DND-41 (cell line): ENCODE measurements at regions not wholly inside any gene's neighbourhood (a gene's known extent, or its start where the extent isn't known, plus 50 kb on each side); places are given as distances from the start of the nearest gene placed in this dataset.

Experiments
- ATAC-seq: fragments of 200-7000 bp; cut with Tn5 transposase; 3 replicates; pipeline ENCODE4 v1.9.1; 2021; ENCODE audit warnings: low read depth; ENCODE audit not compliant: insufficient read depth
- DNase-seq: peaks from one replicate; pipeline ENCODE4 v3.0.0-alpha.2; 2020
- H2AFZ ChIP-seq: 2 replicates; pipeline ENCODE4 v1.6.0; 2012; ENCODE audit warnings: low read depth, low read length
- H3K27ac ChIP-seq: 2 replicates; pipeline ENCODE4 v1.5.1; 2012; ENCODE audit warnings: low read length, inconsistent platforms
- H3K27me3 ChIP-seq: fragments of 200-600 bp; sonication (generic); 2 replicates; pipeline ENCODE4 v1.6.0; 2012; ENCODE audit warnings: low read length, mild to moderate bottlenecking, inconsistent platforms; ENCODE audit not compliant: insufficient read depth, poor library complexity
- H3K36me3 ChIP-seq: 2 replicates; pipeline ENCODE4 v1.5.1; 2012; ENCODE audit warnings: low read length, inconsistent platforms; ENCODE audit not compliant: insufficient read depth
- H3K4me1 ChIP-seq: 2 replicates; pipeline ENCODE4 v1.5.1; 2012; ENCODE audit warnings: mild to moderate bottlenecking, low read length; ENCODE audit not compliant: insufficient read depth
- H3K4me2 ChIP-seq: 2 replicates; pipeline ENCODE4 v1.6.0; 2012; ENCODE audit warnings: mild to moderate bottlenecking, moderate library complexity, low read length, inconsistent platforms; ENCODE audit not compliant: insufficient read depth
- H3K4me3 ChIP-seq, 2 experiments: fragments of 200-600 bp in 1 of 2; shearing (Covaris generic) in 1 of 2; 2 replicates each; pipeline ENCODE4 v1.5.1; 2012 to 2016; ENCODE audit warnings: inconsistent platforms in 2 of 2, low read length in 2 of 2, mild to moderate bottlenecking in 2 of 2, low read depth in 1 of 2, moderate library complexity in 1 of 2
- H3K79me2 ChIP-seq: 2 replicates; pipeline ENCODE4 v1.6.0; 2012; ENCODE audit warnings: low read length, inconsistent platforms; ENCODE audit not compliant: insufficient read depth
- H3K9ac ChIP-seq: 2 replicates; pipeline ENCODE4 v1.6.0; 2012; ENCODE audit warnings: low read depth, mild to moderate bottlenecking, inconsistent platforms, low read length, moderate library complexity
- H3K9me3 ChIP-seq: 2 replicates; pipeline ENCODE4 v1.5.1; 2012; ENCODE audit warnings: low read length, moderate library complexity, mild to moderate bottlenecking, inconsistent platforms; ENCODE audit not compliant: insufficient read depth, severe bottlenecking
- H4K20me1 ChIP-seq: 2 replicates; pipeline ENCODE4 v1.6.0; 2012; ENCODE audit warnings: low read length; ENCODE audit not compliant: insufficient read depth
- CTCF ChIP-seq: IDR thresholded peaks from 2 replicates; pipeline ENCODE4 v1.5.1; 2012; ENCODE audit warnings: borderline replicate concordance, low read length, moderate library complexity, mild to moderate bottlenecking; ENCODE audit not compliant: poor library complexity, severe bottlenecking; ENCODE audit errors: extremely low read depth
- EZH2 ChIP-seq: IDR thresholded peaks from 3 replicates; pipeline ENCODE4 v1.6.1; 2012; ENCODE audit warnings: borderline replicate concordance, low read depth, mild to moderate bottlenecking, moderate library complexity, low read length, inconsistent platforms; ENCODE audit not compliant: severe bottlenecking

GRCh38 chr14:105897725-105898113, 371.3 kb downstream of the TMEM121 start:
- H3K27ac ChIP-seq: no peak overlapping the region
- H3K4me3 ChIP-seq: no peak overlapping the region
- H3K79me2 ChIP-seq: no peaks in the 10 kb centered on the region
- no peak overlapping the region for H2AFZ ChIP-seq
- no peak overlapping the region for H3K9ac ChIP-seq
- DNase-seq (no peak), ATAC-seq (no peak)
- H3K4me1 ChIP-seq: no peaks in the 10 kb centered on the region
- no peak overlapping the region for H3K4me2 ChIP-seq
- H3K36me3 ChIP-seq: no peaks in the 10 kb centered on the region
- H3K27me3 ChIP-seq: no peaks in the 10 kb centered on the region
- no peaks in the 10 kb centered on the region for H3K9me3 ChIP-seq
- H4K20me1 ChIP-seq: no peaks in the 10 kb centered on the region
- TF ChIP-seq EZH2 (no peak), CTCF (no peak)

- Histone ChIP-seq H2AFZ (no peak overlapping the region), H4K20me1 (no peaks in the 10 kb centered on the region), H3K27ac (no peak overlapping the region), H3K9ac (no peak overlapping the region), H3K4me2 (no peak overlapping the region), H3K4me1 (no peaks in the 10 kb centered on the region), H3K9me3 (no peaks in the 10 kb centered on the region), H3K36me3 (no peaks in the 10 kb centered on the region), H3K4me3 (no peak overlapping the region), H3K79me2 (no peaks in the 10 kb centered on the region), H3K27me3 (no peaks in the 10 kb centered on the region)
- TF ChIP-seq CTCF: no peak
- ATAC-seq (no peak), DNase-seq (no peak)
Observed at GRCh38 chr14:105898482-105899010, 372.2 kb downstream of the TMEM121 start.

- no peaks in the 10 kb centered on the region for H3K9me3 ChIP-seq
- TF ChIP-seq CTCF (no peak), EZH2 (no peak)
- no peaks in the 10 kb centered on the region for H3K36me3 ChIP-seq
- no peaks in the 10 kb centered on the region for H3K27me3 ChIP-seq
- no peak overlapping the region for H3K4me3 ChIP-seq
- H3K79me2 ChIP-seq: no peaks in the 10 kb centered on the region
- no peak overlapping the region for H3K27ac ChIP-seq
- H3K9ac ChIP-seq: no peak overlapping the region
- no peak overlapping the region for H3K4me2 ChIP-seq
- DNase-seq (no peak), ATAC-seq (no peak)
- no peak overlapping the region for H2AFZ ChIP-seq
- no peaks in the 10 kb centered on the region for H4K20me1 ChIP-seq
- no peaks in the 10 kb centered on the region for H3K4me1 ChIP-seq
Observed at GRCh38 chr14:105899071-105899641, 372.8 kb downstream of the TMEM121 start.
